A172 (cell line): ENCODE measurements at regions not wholly inside any gene's neighbourhood (a gene's known extent, or its start where the extent isn't known, plus 50 kb on each side); places are given as distances from the start of the nearest gene placed in this dataset.
"Not testable (repeated sequence)": the region's sequence is repeated elsewhere in the genome, so short reads cannot be mapped to it uniquely, and the experiment has no call there.

Experiments used
- DNase-seq: peaks from one replicate; pipeline ENCODE4 v3.0.0-alpha.2; 2015; ENCODE audit warnings: low spot score

DNA sequence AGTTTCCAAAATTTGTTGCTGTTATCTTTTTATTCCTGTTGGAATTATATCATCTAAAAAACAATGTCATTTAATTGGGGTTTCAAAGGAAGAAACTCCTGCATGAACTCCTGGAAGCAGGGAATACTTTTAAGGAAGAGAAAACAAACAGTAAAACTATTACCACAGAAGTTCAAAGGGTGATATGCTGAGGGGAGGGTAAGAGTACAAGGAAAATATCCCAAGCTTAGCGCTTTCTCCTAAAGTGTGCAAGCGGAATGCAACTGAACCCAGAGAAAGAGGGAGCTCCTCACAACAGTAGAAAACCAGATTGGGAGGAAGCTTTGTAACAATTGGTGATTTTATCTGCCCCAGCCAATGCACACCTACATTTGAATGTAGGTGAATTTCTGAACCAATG, 175.1 kb downstream of the NUFIP1 start:
- DNase-seq, result no peak

DNA sequence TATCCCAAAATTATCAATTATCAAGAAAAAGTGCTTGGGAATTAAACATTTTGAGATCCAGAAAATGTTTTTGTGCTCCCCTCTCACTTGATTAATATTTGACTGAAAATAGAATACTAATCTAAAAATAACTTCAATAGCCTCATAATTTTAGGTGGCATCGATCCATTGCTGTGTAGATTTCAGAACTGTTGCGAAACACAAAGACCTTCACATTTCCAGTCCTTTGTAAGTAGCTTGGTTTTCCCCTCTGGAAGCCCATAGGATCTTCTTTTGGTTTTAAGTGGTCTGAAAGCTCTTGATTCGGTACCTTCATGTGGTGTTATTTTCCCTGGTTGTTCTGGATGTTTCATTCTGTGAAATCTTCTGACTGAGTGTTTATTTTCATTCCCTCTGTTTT, 176.5 kb downstream of the NUFIP1 start:
- no peak for DNase-seq

DNA sequence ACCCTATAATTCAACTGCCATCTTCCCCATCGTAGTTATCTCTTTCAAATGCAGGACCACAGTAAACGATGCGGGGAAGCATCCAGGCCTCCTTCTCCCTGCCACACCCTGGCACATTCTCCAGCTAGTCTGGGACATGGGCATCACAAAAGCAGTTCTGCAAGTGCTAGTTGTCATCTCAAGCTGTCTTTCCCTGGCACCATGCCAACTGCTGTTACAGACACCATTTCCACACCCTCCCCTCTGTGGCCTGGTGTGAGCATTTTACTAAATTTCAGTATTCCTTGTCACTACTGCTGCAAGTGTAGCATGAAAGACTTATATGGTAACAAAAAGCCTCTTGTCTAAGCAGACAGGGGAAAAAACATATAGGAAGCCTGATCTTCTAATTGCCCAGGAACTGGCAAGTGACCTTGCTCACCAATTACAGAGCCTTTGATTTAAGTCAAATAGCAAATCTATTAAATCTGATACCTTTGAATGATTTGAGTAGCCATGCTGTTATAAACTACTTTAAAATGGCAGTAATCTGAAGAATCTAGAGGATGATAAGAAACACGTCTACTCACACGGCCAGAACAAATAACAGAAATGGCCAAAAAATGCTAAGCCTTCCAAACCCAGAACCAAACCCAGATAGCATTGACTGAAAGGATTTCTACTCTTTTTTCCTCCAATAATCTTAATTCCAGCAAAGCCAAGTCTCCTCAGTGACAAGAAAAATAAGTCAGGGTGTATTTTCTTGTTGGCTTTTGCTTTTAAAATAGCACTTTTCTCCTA, 179.0 kb downstream of the NUFIP1 start:
- no peak for DNase-seq

DNA sequence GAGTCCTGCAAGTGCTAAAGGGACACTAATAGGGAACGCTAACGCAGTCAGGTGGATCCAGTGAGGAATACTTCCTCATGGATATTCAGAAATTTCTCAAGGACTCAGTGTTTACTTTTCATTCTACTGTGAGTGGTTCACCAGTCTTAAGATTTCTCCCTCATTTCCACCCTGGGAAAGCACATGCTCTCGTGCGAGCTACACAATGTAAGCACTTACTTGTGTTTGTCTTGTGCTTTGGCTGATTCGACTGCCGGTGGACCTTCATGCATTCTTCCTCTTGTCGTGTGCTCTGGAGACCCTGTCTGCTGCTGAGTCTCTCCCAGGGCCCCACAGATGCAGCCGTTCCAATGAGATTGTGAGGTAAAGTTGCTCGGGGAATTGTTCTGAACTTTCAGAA, 180.1 kb downstream of the NUFIP1 start:
- no peak for DNase-seq

DNA sequence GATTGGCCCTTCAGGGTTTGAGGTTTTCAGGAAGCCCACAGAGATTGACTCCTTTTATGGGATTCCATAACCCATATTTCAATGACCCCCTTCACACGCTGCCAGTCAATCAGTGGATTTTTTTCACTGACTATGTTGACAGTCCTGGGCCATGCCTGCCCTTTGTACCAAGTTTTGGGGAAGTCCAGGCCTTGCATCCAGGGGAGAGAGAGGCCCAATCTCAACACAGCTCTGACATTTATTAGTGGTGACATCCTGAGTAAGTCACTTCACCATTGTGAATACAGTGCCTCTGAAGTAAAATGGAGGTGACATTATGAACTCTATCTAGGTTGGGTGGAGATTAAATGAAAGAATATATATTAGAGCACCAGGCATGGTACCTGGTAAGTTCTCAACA, 181.1 kb downstream of the NUFIP1 start:
- no peak for DNase-seq

DNA sequence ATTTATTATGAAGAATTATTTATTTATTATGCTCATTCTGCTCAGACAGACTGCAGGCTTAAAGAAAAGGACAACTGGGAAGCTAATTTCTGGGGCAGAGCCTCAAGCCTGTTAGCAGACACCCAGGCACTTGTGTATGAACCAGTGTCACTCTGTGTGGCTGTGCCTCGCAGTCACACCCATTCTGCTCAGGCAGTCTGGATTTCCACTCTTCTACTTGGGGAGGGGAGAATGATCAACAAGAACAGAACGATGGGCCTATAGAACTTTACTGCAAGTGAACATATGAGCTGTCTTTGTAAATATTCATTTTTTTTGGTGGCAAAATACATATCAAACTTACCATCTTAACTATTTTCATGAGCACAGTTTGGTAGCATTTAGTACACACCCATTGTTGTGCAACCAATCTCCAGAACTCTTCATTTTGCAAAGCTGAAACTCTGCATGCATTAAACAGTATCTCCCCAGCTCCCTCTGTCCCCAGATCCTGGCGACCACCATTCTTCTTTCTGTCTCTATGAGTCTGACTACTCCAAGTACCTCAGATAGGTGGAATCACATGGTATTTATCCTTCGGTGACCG, 181.7 kb downstream of the NUFIP1 start:
- no peak for DNase-seq

DNA sequence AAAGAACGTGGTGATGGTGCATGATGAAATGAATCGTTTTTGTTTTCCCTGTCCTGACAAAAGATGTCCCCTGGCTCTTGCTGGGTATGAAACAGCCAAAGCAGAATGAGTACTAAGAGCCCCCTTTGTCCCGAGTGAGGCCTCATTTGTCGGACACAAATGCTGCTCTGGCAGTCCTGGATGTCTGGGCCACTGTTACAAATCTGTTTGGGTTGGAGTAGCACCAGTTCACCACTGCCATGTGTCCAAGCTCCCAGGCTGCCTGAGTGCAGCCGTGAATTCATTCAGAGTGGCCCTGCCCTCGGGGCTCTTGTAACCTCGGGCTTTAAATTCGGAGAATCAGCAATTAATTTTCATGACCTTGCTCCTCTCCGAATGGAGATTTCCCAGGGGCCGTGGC, 182.4 kb downstream of the NUFIP1 start:
- no peak for DNase-seq

DNA sequence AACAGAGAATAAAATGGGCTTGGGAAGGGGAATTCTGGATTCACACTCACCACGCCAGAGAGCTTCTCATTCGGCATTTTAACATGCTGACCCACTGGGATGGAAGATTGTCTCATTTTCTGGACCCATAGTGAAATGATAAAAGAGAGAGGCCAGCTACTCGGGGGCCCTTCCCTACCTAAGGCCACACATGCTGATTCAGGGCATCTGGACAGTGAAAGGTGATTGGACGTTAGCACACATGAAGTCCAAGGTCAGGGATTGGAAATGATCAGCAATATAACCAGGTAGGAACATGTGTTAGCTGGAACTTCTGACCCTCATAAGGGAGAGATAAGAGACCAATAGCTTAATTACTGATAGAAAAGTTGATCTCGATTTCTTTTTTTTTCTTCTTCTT, 183.7 kb downstream of the NUFIP1 start:
- DNase-seq, result no peak

DNA sequence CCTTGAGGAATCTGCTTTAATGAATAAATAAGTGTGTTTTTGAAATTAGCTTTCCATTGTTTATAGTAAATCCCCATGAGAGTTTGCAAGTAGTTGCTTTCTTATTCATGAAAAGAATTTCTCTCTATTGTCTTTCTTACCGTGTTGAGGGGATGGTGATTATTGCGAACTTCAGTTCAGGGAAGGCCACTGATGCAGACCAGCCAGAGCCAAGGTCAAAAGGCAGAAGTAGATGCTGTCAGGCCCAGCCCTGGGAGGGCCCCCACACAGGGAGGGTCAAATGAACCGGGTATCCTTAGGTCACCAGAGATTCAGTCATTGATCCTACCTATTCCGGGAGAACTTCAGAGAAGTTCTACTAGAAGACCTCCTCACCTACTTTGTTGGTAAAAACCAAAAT, 185.9 kb downstream of the NUFIP1 start:
- DNase-seq, result no peak

DNA sequence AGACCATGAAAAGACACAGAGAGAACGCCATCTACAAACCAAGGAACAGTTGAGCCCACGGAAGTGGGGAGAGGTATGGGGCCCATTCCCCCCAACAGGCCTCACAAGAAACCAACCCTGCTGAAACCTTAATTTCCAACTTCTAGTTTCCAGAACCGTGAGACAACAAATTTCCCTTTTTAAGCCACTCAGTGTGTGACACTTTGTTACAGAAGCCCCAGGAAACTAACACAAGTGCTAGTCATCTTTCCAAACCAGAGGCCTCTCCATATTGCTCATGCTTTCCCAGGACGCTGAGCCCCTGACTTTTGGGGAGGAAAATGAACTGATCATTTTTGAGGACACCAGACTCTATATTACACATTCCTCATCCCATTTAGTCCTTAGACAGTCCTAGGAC, 186.8 kb downstream of the NUFIP1 start:
- DNase-seq, result no peak

DNA sequence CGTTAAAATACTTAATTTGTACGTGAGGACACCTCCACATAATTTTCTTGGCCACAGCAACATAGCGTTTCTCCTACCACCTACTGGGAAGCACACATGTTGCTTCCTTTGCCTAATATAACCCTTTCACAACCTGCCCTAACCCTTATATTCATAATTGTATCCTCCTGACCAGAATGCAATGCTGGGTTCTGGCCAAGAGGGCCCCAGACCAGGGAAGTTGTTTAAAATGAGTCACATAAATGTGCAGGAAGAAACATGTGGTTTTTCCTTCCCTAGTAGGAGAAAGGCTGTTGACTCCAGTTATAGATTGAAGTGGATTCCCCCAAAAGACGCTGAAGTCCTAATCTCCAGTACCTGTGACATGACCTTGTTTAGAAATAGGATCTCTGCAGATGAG, 187.3 kb downstream of the NUFIP1 start:
- peak; percentile 63 for DNase-seq

DNA sequence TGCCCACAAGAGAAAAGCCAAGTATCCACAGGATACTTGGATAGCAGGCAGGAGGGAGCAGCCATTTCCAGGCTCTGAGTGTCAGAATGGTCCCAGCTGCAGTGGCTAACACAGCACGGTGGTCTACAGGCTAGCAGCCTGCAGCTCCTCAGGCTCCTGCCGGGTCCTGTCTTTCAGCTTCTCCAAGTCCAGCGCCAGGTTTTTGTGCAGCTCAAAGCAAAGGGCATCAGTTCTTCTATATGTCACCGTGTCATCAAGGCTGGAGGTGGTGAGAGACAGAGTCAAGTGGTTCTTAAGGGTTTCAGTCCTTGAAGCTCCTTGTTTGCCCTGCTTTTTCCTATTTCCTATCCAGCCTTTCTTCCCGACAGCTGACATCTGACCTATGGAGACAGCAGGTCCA, 188.6 kb downstream of the NUFIP1 start:
- no peak for DNase-seq

DNA sequence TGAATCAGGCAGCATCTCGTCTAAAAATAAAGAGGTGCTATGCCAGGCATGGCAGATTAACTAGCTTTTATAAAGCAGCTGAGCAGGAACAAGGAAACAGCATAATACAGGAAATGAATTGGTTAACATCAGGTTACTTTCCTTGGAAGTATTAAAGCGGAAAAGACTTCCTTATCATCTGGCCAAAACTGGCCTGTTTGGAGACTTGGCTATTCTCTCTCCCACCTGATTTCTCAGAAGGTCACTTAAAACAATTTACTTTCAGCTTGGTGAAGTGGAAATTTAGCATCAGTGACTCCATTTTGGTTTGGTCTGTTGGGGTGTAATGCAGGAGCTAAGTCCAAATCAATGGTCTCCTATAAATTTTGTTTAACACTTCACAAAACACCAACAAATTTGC, 191.6 kb downstream of the NUFIP1 start:
- DNase-seq, result no peak

DNA sequence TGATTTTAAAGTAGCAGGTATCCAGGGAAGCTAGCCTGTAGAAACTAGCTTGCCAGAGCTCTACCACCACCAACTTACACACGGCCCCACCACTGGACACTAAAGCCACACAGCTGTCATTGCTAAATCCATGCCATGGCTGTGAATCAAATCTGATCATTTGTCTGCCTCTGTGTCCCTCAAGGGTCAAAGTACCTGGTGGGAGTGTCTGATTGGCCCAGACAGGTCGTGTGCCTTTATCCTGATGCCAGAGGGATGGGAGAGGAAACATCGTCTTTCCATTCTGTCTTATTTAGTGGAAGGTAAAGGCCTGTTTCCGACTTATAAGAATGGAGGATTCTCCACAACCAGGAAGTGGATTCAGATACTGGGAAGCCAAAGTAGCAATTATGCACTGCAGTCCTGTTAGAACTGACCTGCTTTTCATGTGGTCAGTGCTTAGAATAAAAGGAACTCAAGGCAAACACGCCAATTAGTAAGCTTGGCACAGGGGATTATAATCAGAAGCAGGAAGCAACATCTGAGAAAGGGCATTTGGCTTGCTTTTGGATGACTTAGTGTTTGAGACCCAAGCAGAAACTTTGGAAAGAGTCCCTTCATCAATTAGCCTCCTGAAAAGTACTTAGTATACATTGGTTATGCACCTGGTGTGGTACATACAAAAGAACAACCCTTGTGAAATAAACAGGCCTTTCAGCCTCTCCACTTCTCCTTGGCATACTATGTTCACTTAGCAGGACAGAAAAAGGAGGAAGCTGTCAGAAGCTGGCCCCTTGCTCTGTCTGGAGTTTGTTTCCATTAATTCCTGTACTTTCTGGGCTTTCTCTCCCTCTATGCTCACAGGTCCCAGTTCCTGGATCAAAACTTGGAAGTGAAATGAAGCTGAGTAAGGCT, 192.4 kb downstream of the NUFIP1 start:
- no peak for DNase-seq

DNA sequence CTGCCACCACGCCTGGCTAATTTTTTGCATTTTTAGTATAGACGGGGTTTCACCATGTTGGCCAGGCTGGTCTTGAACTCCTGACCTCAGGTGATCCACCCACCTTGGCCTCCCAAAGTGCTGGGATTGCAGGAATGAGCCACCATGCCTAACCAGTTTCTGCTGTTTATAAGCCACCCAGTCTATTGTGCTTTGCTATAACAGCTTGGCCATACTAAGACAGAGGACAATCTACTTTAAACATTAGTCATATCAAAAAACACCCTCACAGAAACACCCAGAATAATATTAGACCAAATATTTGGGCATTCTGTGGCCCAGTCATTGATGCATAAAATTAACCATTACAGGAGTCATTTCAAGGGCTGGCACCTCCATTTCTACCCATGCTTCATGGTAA, 193.2 kb downstream of the NUFIP1 start:
- DNase-seq, result not testable (repeated sequence)

DNA sequence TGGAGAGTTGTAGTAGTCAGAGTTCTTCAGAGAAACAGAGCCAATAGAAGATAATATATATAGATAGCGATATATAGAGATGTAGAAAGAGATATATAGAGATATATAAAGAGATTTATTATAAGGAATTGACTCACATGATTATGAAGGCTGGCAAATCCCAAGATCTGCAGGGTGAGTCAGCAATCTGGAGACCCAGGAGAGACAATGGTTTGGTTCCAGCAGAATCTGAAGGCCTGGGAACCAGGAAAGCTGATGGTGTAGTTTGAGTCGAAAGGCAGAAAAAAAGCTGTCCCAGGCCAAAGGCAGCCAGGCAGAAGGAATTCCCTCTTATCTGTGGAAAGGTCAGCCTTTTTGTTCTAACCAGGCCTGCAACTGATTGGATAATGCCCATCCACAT, 194.1 kb downstream of the NUFIP1 start:
- DNase-seq, result no peak

DNA sequence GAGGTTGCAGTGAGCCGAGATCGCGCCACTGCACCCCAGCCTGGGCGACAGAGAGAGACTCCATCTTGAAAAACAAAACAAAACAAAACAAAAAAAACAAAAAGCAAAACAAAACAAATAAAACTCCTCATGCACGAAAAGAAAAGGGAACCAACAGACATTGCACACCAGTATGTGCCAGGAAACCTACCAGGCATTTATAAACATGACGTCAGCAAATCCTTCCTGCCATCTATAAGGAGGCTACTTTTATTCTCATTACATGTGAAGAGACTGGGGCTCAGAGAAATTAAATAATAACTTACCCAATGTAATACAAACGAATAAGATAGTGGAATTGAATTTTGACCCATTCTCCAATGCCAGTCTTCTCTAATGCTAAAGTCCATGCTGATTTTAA, 197.2 kb downstream of the NUFIP1 start:
- DNase-seq, result no peak

DNA sequence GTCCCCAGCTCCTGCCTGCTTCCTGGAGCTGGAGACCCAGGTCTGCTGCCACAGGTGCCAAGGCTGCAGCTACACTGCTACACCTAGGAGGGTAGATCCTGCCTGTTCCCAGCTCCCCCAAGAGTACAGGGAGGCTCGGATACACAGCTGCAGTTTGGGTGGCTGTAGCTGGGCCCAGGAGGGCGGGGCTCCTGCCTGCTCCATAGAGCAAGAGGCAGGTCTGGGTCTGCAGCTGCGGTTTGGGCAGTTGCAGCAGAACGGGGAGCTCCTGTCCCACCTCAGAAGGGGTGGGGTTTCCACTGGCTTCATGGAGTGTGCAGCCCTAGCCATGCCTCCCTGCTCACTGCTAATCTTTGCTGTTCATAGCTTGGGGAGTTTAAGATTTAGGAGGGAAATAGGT, 199.0 kb downstream of the NUFIP1 start:
- no peak for DNase-seq

DNA sequence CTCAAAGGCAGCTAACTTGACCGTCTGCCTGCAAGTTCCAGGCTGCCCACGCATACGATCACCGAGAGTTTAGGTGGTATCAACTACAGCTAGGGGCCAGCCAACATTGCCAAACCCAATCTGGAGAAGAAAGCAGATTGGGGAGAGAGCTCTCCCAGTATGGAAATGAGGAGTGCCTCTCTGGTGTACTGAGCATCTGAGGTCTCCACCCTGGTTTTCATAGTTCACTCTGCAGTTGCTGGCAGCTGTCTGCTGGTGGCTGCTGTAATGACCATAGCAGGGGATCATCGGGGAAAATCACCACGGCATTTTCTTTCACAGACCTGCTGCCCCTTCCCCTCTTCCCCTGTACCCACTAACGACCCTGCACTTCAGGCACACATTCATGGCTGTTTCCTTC, 201.7 kb downstream of the NUFIP1 start:
- DNase-seq, result no peak

DNA sequence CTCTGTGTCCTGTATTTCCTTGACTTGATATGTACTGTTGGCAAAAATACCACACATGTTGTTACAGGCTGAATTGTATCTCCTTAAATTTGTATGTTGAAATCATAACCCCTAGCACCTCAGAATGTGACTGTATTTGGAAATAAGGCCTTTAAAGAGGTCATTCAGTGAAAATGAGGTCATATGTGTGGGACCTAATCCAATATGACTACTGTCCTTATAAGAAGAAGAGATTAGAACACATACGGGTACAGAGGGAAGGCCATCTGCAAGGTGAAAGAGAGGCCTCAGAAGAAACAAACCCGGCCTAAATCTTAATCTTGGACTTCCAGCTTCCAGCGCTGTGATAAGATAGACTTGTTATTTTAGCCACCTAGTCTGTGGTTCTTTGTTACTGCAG, 202.5 kb downstream of the NUFIP1 start:
- no peak for DNase-seq

DNA sequence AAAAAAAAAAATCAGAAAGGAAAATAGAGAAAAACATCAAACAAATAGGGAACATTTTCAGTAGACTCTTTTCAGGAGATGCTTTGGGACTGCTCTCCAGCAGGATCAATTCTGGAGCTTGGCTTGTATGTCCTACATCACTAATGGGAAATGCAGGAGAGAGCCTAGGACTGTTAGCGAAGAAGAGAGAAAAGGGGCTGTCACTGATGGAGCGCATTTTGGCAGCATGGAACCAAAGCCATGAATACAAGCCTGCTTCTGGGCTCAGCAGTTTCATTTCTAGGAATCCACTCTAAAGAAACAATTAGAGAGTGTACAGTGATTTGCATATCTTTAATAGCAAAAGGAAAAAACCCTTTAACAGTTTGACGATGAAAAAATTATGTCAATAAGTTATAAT, 203.9 kb downstream of the NUFIP1 start:
- DNase-seq, result no peak

DNA sequence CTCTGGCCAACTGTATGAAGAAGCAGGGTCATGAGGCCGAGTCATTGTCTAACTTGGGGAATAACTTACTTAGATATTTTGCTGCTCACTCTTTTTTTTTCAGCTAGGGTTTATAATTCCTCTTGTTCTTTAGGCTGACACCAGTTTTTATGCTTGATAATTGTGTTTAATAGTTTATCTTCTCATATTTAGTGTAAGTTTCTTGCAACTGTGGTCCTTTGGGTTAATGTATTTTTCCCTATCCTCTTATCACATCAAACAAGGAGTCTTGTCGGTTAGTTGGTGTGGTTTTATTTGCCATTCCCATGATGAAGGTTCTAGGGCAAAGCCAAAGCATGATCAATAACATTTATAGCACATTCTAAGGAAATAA, 204.6 kb downstream of the NUFIP1 start:
- no peak for DNase-seq
